AG09319 (cell line): ENCODE measurements at regions not wholly inside any gene's neighbourhood (a gene's known extent, or its start where the extent isn't known, plus 50 kb on each side); places are given as distances from the start of the nearest gene placed in this dataset.

Experiments
- DNase-seq: peaks from one replicate; pipeline ENCODE4 v3.0.0-alpha.2; 2010; ENCODE audit warnings: low read depth; ENCODE audit errors: extremely low read depth
- CTCF ChIP-seq: IDR thresholded peaks from 2 replicates; pipeline ENCODE4 v1.5.1; 2011; ENCODE audit warnings: low read depth, mild to moderate bottlenecking, inconsistent platforms, low read length, moderate library complexity

- no peak for DNase-seq
- no peak for TF ChIP-seq CTCF
Measured at GRCh38 chr3:127104586-127104985, 88.3 kb upstream of the PRR23E start.

- DNase-seq: no peak
- TF ChIP-seq CTCF: no peak
Measured at GRCh38 chr3:127105587-127105986, 87.3 kb upstream of the PRR23E start.

- DNase-seq: no peak
- no peak for TF ChIP-seq CTCF
Measured at GRCh38 chr3:127106053-127106452, 86.9 kb upstream of the PRR23E start.

- TF ChIP-seq CTCF: no peak
- no peak for DNase-seq
Measured at GRCh38 chr3:127106456-127106855, 86.5 kb upstream of the PRR23E start.

GRCh38 chr3:127107002-127107401 lies 85.9 kb upstream of the PRR23E start:
- TF ChIP-seq CTCF: no peak
- DNase-seq: no peak

GRCh38 chr3:127107491-127108375 lies 85.2 kb upstream of the PRR23E start:
- no peak for DNase-seq
- TF ChIP-seq CTCF: no peak

GRCh38 chr3:127108796-127109195 lies 84.1 kb upstream of the PRR23E start:
- no peak for DNase-seq
- TF ChIP-seq CTCF: no peak
